ENCODE measurements at regions not wholly inside any gene's neighbourhood (a gene's known extent, or its start where the extent isn't known, plus 50 kb on each side); places are given as distances from the start of the nearest gene placed in this dataset.

GRCh38 chr10:121684276-121684675 lies 86.0 kb upstream of the FGFR2 start:
- Mint-ChIP-seq H3K4me1 (peaks cover 12% of the 10 kb centered on the region), H3K9me3 (peaks cover 3% of the 10 kb centered on the region; the same call in 2 of the 3 replicates), H3K36me3 (ENCODE audit: low read depth) (peaks cover 3% of the 10 kb centered on the region; the same call in 2 of the 3 replicates), H3K4me3 (no peak overlapping the region), H3K27me3 (ENCODE audit: insufficient read depth, low read depth, poor library complexity) (peaks cover 1% of the 10 kb centered on the region), H3K27ac (no peak overlapping the region)
- H3K9me2 ChIP-seq (ENCODE audit: insufficient read depth) = no peaks in the 10 kb centered on the region
- no peak for TF ChIP-seq CREB1 (CRISPR knock-in tag; IDR thresholded peaks at IDR 0.05; ENCODE audit: low read depth)
- no peak for TF ChIP-seq CTCF (conservative IDR thresholded peaks at IDR 0.05; ENCODE audit: low read depth in 2 of 2)
- no peak overlapping the region for H3K4me2 ChIP-seq
- no peak for ATAC-seq
- H3K27ac ChIP-seq (ENCODE audit: low read depth) = no peak overlapping the region
- no peak overlapping the region for H2AFZ ChIP-seq
- H4K20me1 ChIP-seq (replicated peaks; ENCODE audit: insufficient read depth) = no peaks in the 10 kb centered on the region
- no peaks in the 10 kb centered on the region for H3F3A ChIP-seq (replicated peaks; ENCODE audit: low read depth)
- H3K79me2 ChIP-seq (replicated peaks; ENCODE audit: insufficient read depth) = no peaks in the 10 kb centered on the region
- DNase-seq (ENCODE audit: low spot score) = no peak
- H3K4me1 ChIP-seq (ENCODE audit: insufficient read depth) = no peaks in the 10 kb centered on the region; the same call in 1 of the 2 replicates
- H3K36me3 ChIP-seq (ENCODE audit: insufficient read depth) = no peaks in the 10 kb centered on the region
- no peaks in the 10 kb centered on the region for H3K27me3 ChIP-seq (ENCODE audit: insufficient read depth)
- H3K4me3 ChIP-seq = no peak overlapping the region

- Histone ChIP-seq H3K27ac (ENCODE audit: low read depth) (no peak overlapping the region), H3K9me2 (ENCODE audit: insufficient read depth) (no peaks in the 10 kb centered on the region), H2AFZ (no peak overlapping the region), H3K4me3 (no peak overlapping the region), H3K36me3 (ENCODE audit: insufficient read depth) (no peaks in the 10 kb centered on the region), H3F3A (replicated peaks; ENCODE audit: low read depth) (no peaks in the 10 kb centered on the region), H3K79me2 (replicated peaks; ENCODE audit: insufficient read depth) (no peaks in the 10 kb centered on the region), H3K4me1 (ENCODE audit: insufficient read depth) (no peaks in the 10 kb centered on the region; the same call in 1 of the 2 replicates), H3K4me2 (no peak overlapping the region), H3K27me3 (ENCODE audit: insufficient read depth) (no peaks in the 10 kb centered on the region), H4K20me1 (replicated peaks; ENCODE audit: insufficient read depth) (no peaks in the 10 kb centered on the region)
- DNase-seq (ENCODE audit: low spot score) = no peak
- peaks cover 8% of the 10 kb centered on the region for H3K9me3 Mint-ChIP-seq
- ATAC-seq = peak; percentile 64
- H3K4me1 Mint-ChIP-seq = peaks cover 10% of the 10 kb centered on the region
- H3K27me3 Mint-ChIP-seq (ENCODE audit: insufficient read depth, low read depth, poor library complexity) = peaks cover 1% of the 10 kb centered on the region
- no peak overlapping the region for H3K27ac Mint-ChIP-seq
- no peak overlapping the region for H3K4me3 Mint-ChIP-seq
- H3K36me3 Mint-ChIP-seq (ENCODE audit: low read depth) = peaks cover 6% of the 10 kb centered on the region
- TF ChIP-seq ZNF462 (CRISPR knock-in tag; IDR thresholded peaks at IDR 0.05) (no peak), EZH2 (IDR thresholded peaks at IDR 0.05; ENCODE audit: low read depth, unreplicated experiment) (no peak), REST (IDR thresholded peaks at IDR 0.05; ENCODE audit: unreplicated experiment) (no peak), CREB1 (CRISPR knock-in tag; IDR thresholded peaks at IDR 0.05; ENCODE audit: low read depth) (no peak), ZNF114 (CRISPR knock-in tag; IDR thresholded peaks at IDR 0.05) (no peak), STAT1 (IDR thresholded peaks at IDR 0.05; ENCODE audit: unreplicated experiment) (no peak), JUNB (IDR thresholded peaks at IDR 0.05; ENCODE audit: unreplicated experiment) (no peak)
These were observed 85.6 kb upstream of the FGFR2 start for GRCh38 chr10:121683816-121684215.

All from GM23338 (cell line).